ENCODE measurements at regions not wholly inside any gene's neighbourhood (a gene's known extent, or its start where the extent isn't known, plus 50 kb on each side); places are given as distances from the start of the nearest gene placed in this dataset.

GRCh38 chr6:99780556-99780885 lies 173.9 kb downstream of the PRDM13 start:
- no peak overlapping the region for H2AFZ ChIP-seq (ENCODE audit: low read depth, low read length)

GRCh38 chr6:99789767-99790166 lies 183.1 kb downstream of the PRDM13 start:
- Histone ChIP-seq H3K36me3 (ENCODE audit: insufficient read depth, low read length) (no peaks in the 10 kb centered on the region), H4K20me1 (ENCODE audit: insufficient read depth) (no peaks in the 10 kb centered on the region), H3F3A (ENCODE audit: insufficient read depth, low read length, poor library complexity, severe bottlenecking) (no peaks in the 10 kb centered on the region), H3K4me2 (ENCODE audit: low read length) (no peak overlapping the region), H3K4me3 (ENCODE audit: low read length) (no peak overlapping the region), H3K27ac (ENCODE audit: low read length) (no peak overlapping the region), H3K9me3 (ENCODE audit: low read length) (no peaks in the 10 kb centered on the region), H3K9me2 (ENCODE audit: insufficient read depth, low read length) (no peaks in the 10 kb centered on the region), H2AFZ (ENCODE audit: low read depth, low read length) (no peak overlapping the region), H3K27me3 (ENCODE audit: insufficient read depth, low read depth, low read length) (no peaks in the 10 kb centered on the region), H3K9ac (ENCODE audit: low read length) (no peak overlapping the region), H3K79me2 (replicated peaks; ENCODE audit: insufficient read depth, low read length) (no peaks in the 10 kb centered on the region)
- TF ChIP-seq EZH2 (IDR thresholded peaks at IDR 0.05; ENCODE audit: borderline replicate concordance, insufficient read depth, low read length, poor library complexity, severe bottlenecking): no peak
- TF ChIP-seq SMC3 (conservative IDR thresholded peaks at IDR 0.05; ENCODE audit: poor library complexity): no peak
- no peak for TF ChIP-seq TAF1 (IDR thresholded peaks at IDR 0.05; ENCODE audit: low read depth)
- TF ChIP-seq EP300 (conservative IDR thresholded peaks at IDR 0.05; ENCODE audit: poor library complexity, severe bottlenecking): no peak
- TF ChIP-seq RAD21 (conservative IDR thresholded peaks at IDR 0.05): no peak
- no peak for TF ChIP-seq CTCF (IDR thresholded peaks at IDR 0.05; ENCODE audit: poor library complexity, severe bottlenecking)
- no peak for TF ChIP-seq MXI1 (conservative IDR thresholded peaks at IDR 0.05; ENCODE audit: poor library complexity, severe bottlenecking)
- TF ChIP-seq POLR2AphosphoS5 (IDR thresholded peaks at IDR 0.05): no peak

More at GRCh38 chr6:99780556-99780885, 173.9 kb downstream of the PRDM13 start:
- no peak overlapping the region for H3K9ac ChIP-seq (ENCODE audit: low read length)
- H3K4me3 ChIP-seq (ENCODE audit: low read length): no peak overlapping the region
- no peaks in the 10 kb centered on the region for H4K20me1 ChIP-seq (ENCODE audit: insufficient read depth)
- H3F3A ChIP-seq (ENCODE audit: insufficient read depth, low read length, poor library complexity, severe bottlenecking): no peaks in the 10 kb centered on the region
- H3K79me2 ChIP-seq (replicated peaks; ENCODE audit: insufficient read depth, low read length): no peaks in the 10 kb centered on the region
- H3K9me2 ChIP-seq (ENCODE audit: insufficient read depth, low read length): no peaks in the 10 kb centered on the region
- H3K36me3 ChIP-seq (ENCODE audit: insufficient read depth, low read length): no peaks in the 10 kb centered on the region
- H3K27me3 ChIP-seq (ENCODE audit: insufficient read depth, low read depth, low read length): no peaks in the 10 kb centered on the region
- H3K9me3 ChIP-seq (ENCODE audit: low read length): no peaks in the 10 kb centered on the region
- no peak overlapping the region for H3K27ac ChIP-seq (ENCODE audit: low read length)
- no peak overlapping the region for H3K4me2 ChIP-seq (ENCODE audit: low read length)
- TF ChIP-seq EZH2 (IDR thresholded peaks at IDR 0.05; ENCODE audit: borderline replicate concordance, insufficient read depth, low read length, poor library complexity, severe bottlenecking) (no peak), TAF1 (IDR thresholded peaks at IDR 0.05; ENCODE audit: low read depth) (no peak), REST (IDR thresholded peaks at IDR 0.05; ENCODE audit: borderline replicate concordance) (no peak), POLR2AphosphoS5 (IDR thresholded peaks at IDR 0.05) (no peak), MXI1 (conservative IDR thresholded peaks at IDR 0.05; ENCODE audit: poor library complexity, severe bottlenecking) (no peak), CTCF (IDR thresholded peaks at IDR 0.05; ENCODE audit: poor library complexity, severe bottlenecking) (no peak), SMC3 (conservative IDR thresholded peaks at IDR 0.05; ENCODE audit: poor library complexity) (no peak), RAD21 (conservative IDR thresholded peaks at IDR 0.05) (no peak), EP300 (conservative IDR thresholded peaks at IDR 0.05; ENCODE audit: poor library complexity, severe bottlenecking) (no peak)

Measured in neural cell (in vitro differentiated cells).